ENCODE measurements at regions not wholly inside any gene's neighbourhood (a gene's known extent, or its start where the extent isn't known, plus 50 kb on each side); places are given as distances from the start of the nearest gene placed in this dataset.
"Not testable (repeated sequence)": the region's sequence is repeated elsewhere in the genome, so short reads cannot be mapped to it uniquely, and the experiment has no call there.

GRCh38 chr15:46098006-46098405, 463.2 kb downstream of the SQOR start:
- TF ChIP-seq, protein P1, sequence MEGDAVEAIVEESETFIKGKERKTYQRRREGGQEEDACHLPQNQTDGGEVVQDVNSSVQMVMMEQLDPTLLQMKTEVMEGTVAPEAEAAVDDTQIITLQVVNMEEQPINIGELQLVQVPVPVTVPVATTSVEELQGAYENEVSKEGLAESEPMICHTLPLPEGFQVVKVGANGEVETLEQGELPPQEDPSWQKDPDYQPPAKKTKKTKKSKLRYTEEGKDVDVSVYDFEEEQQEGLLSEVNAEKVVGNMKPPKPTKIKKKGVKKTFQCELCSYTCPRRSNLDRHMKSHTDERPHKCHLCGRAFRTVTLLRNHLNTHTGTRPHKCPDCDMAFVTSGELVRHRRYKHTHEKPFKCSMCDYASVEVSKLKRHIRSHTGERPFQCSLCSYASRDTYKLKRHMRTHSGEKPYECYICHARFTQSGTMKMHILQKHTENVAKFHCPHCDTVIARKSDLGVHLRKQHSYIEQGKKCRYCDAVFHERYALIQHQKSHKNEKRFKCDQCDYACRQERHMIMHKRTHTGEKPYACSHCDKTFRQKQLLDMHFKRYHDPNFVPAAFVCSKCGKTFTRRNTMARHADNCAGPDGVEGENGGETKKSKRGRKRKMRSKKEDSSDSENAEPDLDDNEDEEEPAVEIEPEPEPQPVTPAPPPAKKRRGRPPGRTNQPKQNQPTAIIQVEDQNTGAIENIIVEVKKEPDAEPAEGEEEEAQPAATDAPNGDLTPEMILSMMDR (IDR thresholded peaks at IDR 0.05; ENCODE audit: low read depth, low read length, poor library complexity, severe bottlenecking) = not testable (repeated sequence)
- not testable (repeated sequence) for TF ChIP-seq EZH2phosphoT487 (IDR thresholded peaks at IDR 0.05; ENCODE audit: borderline replicate concordance, low read length)
